DMS 273 (cell line): ENCODE measurements at regions not wholly inside any gene's neighbourhood (a gene's known extent, or its start where the extent isn't known, plus 50 kb on each side); places are given as distances from the start of the nearest gene placed in this dataset.

Source experiments
- DNase-seq: peaks from one replicate; lab custom pipeline; 2025; ENCODE audit not compliant: unreplicated experiment; lab: John Stamatoyannopoulos, UW

GRCh38 chr20:50459124-50459918 lies 50.9 kb upstream of the PTPN1 start:
- DNase-seq: no peak

GRCh38 chr20:50460115-50460607 lies 50.0 kb upstream of the PTPN1 start:
- DNase-seq: no peak
